ENCODE measurements at regions not wholly inside any gene's neighbourhood (a gene's known extent, or its start where the extent isn't known, plus 50 kb on each side); places are given as distances from the start of the nearest gene placed in this dataset.
A peak's percentile ranks its signal among the peaks of the same experiment; 100 is the strongest.

DNA sequence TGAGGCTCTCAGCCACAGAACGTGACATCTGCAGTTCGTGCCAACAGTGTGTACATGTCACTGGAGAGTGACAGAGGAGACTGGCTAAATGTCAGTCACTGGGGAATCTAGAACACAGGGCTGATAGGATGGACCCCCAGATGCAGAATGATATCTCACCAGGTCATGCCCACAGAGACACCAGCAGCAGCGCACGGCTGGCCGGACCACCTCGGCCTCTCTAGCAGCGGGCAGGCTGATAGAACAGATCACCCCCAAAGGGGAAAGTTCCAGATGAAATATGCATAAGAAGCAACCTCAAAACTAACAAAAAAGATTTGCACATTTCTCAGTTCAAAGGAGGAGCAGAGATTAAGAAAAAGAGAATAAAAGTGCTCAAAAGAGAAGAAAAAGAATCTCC lies 266.5 kb downstream of the SEC23A start:
- Histone ChIP-seq H3K4me3 (no peak overlapping the region), H3K36me3 (no peaks in the 10 kb centered on the region), H3K27me3 (peaks cover 0 to 13% (median 0%) of the 10 kb centered on the region in 3 donors), H3K9me3 (no peaks in the 10 kb centered on the region), H3K4me1 (peaks cover 0 to 9% (median 0%) of the 10 kb centered on the region in 4 donors), H3K27ac (no peak overlapping the region)
- DNase-seq: no peak
- 90 to 93% (median 92%) methylated on average over 7 of the region's 7 CpGs for WGBS, 5 donors
- intact Hi-C loops (cut with DNase I; ENCODE audit: low total_unique reads): no loop called here
- no peak for TF ChIP-seq POLR2A (IDR thresholded peaks at IDR 0.05)
- TF ChIP-seq, protein P1, sequence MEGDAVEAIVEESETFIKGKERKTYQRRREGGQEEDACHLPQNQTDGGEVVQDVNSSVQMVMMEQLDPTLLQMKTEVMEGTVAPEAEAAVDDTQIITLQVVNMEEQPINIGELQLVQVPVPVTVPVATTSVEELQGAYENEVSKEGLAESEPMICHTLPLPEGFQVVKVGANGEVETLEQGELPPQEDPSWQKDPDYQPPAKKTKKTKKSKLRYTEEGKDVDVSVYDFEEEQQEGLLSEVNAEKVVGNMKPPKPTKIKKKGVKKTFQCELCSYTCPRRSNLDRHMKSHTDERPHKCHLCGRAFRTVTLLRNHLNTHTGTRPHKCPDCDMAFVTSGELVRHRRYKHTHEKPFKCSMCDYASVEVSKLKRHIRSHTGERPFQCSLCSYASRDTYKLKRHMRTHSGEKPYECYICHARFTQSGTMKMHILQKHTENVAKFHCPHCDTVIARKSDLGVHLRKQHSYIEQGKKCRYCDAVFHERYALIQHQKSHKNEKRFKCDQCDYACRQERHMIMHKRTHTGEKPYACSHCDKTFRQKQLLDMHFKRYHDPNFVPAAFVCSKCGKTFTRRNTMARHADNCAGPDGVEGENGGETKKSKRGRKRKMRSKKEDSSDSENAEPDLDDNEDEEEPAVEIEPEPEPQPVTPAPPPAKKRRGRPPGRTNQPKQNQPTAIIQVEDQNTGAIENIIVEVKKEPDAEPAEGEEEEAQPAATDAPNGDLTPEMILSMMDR (IDR thresholded peaks at IDR 0.05): no peak
- no peak for TF ChIP-seq POLR2AphosphoS5 (IDR thresholded peaks at IDR 0.05)
- no peak for TF ChIP-seq EP300 (IDR thresholded peaks at IDR 0.05)

DNA sequence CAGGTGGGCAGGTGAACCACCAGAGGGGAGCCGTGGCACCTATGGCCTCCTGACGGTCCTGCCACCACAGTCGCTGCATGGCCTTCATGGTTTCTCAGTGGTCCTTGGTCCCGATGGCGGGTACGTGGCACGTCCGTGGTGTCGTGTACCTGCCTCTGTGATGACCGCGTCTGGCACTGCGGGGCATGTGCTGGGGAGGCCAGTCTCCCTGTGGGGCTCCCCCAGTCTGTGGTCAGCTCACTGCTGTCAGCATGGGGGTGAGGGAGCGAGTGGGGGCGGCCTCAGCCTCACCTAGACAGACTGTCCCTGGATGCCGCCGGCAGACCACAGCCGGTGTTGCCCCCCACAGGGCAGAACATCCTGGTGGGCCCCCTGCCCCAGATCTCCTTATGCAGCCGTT lies 267.2 kb downstream of the SEC23A start:
- intact Hi-C loops (cut with DNase I; ENCODE audit: low total_unique reads): no loop called here
- H3K4me3 ChIP-seq: no peak overlapping the region
- 80 to 99% (median 94%) methylated on average over 1 to 18 of the region's 18 CpGs for WGBS, 5 donors

GRCh38 chr14:38828183-38828827 lies 274.7 kb downstream of the SEC23A start:
- 70 to 78% (median 76%) methylated on average over 5 of the region's 5 CpGs for WGBS, 5 donors
- intact Hi-C loops (cut with DNase I; ENCODE audit: low total_unique reads): no loop called here
- H3K4me1 ChIP-seq: no peaks in the 10 kb centered on the region

More for the DNA sequence above, 267.2 kb downstream of the SEC23A start:
- peaks cover 0 to 13% (median 0%) of the 10 kb centered on the region in 3 donors for H3K27me3 ChIP-seq
- H3K9me3 ChIP-seq: no peaks in the 10 kb centered on the region
- TF ChIP-seq, protein P1 (IDR thresholded peaks at IDR 0.05): no peak
- TF ChIP-seq EP300 (IDR thresholded peaks at IDR 0.05) (no peak), POLR2A (IDR thresholded peaks at IDR 0.05) (no peak), POLR2AphosphoS5 (IDR thresholded peaks at IDR 0.05) (no peak)
- H3K4me1 ChIP-seq: peaks cover 0 to 9% (median 0%) of the 10 kb centered on the region in 4 donors
- DNase-seq: no peak
- no peaks in the 10 kb centered on the region for H3K36me3 ChIP-seq
- H3K27ac ChIP-seq: no peak overlapping the region

DNA sequence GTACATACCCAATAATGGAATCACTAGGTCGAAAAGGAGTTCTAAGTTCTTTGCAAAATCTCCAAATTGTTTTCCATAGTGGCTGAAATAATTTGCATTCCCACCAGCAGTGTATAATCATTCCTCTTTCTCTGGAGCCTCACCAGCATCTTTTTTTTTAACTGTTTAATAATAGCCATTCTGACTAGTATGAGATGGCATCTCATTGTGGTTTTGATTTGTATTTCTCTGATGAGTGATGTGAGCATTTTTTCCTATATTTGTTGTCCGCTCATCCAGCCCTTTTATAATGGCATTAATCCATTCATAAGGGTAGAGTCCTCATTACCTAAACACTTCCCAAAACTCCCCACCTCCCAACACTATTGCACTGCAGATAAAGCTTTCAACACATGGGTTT lies 278.3 kb downstream of the SEC23A start:
- no peak for TF ChIP-seq POLR2AphosphoS5 (IDR thresholded peaks at IDR 0.05)
- TF ChIP-seq POLR2A (IDR thresholded peaks at IDR 0.05): no peak
- TF ChIP-seq, protein P1 (IDR thresholded peaks at IDR 0.05): no peak
- no peak for TF ChIP-seq EP300 (IDR thresholded peaks at IDR 0.05)
- intact Hi-C loops (cut with DNase I; ENCODE audit: low total_unique reads): no loop called here
- H3K4me3 ChIP-seq: no peak overlapping the region
- no peaks in the 10 kb centered on the region for H3K36me3 ChIP-seq
- WGBS, 5 donors: 73 to 85% (median 74%) methylated on average over 2 of the region's 2 CpGs
- H3K9me3 ChIP-seq: no peaks in the 10 kb centered on the region
- no peak for DNase-seq
- H3K27ac ChIP-seq: no peak overlapping the region
- H3K27me3 ChIP-seq: no peaks in the 10 kb centered on the region
- no peaks in the 10 kb centered on the region for H3K4me1 ChIP-seq

More at GRCh38 chr14:38828183-38828827, 274.7 kb downstream of the SEC23A start:
- H3K27me3 ChIP-seq: no peaks in the 10 kb centered on the region
- no peaks in the 10 kb centered on the region for H3K9me3 ChIP-seq
- no peak overlapping the region for H3K4me3 ChIP-seq
- no peak for DNase-seq
- peak overlapping the region in 1 of 5 donors; percentile 16 for H3K27ac ChIP-seq
- H3K36me3 ChIP-seq: no peaks in the 10 kb centered on the region
- no peak for TF ChIP-seq POLR2AphosphoS5 (IDR thresholded peaks at IDR 0.05)
- TF ChIP-seq POLR2A (IDR thresholded peaks at IDR 0.05): no peak
- no peak for TF ChIP-seq EP300 (IDR thresholded peaks at IDR 0.05)
- TF ChIP-seq, protein P1 (IDR thresholded peaks at IDR 0.05): no peak

Measured in stomach (tissue), 8 donors.